ENCODE measurements at regions not wholly inside any gene's neighbourhood (a gene's known extent, or its start where the extent isn't known, plus 50 kb on each side); places are given as distances from the start of the nearest gene placed in this dataset.

GRCh38 chrX:46318551-46318950, 226.7 kb downstream of the ZNF674 start:
- TF ChIP-seq, protein P1, sequence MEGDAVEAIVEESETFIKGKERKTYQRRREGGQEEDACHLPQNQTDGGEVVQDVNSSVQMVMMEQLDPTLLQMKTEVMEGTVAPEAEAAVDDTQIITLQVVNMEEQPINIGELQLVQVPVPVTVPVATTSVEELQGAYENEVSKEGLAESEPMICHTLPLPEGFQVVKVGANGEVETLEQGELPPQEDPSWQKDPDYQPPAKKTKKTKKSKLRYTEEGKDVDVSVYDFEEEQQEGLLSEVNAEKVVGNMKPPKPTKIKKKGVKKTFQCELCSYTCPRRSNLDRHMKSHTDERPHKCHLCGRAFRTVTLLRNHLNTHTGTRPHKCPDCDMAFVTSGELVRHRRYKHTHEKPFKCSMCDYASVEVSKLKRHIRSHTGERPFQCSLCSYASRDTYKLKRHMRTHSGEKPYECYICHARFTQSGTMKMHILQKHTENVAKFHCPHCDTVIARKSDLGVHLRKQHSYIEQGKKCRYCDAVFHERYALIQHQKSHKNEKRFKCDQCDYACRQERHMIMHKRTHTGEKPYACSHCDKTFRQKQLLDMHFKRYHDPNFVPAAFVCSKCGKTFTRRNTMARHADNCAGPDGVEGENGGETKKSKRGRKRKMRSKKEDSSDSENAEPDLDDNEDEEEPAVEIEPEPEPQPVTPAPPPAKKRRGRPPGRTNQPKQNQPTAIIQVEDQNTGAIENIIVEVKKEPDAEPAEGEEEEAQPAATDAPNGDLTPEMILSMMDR (IDR thresholded peaks at IDR 0.05), result no peak
- TF ChIP-seq ZFX (IDR thresholded peaks at IDR 0.05; ENCODE audit: borderline replicate concordance), result no peak
- H3K27ac ChIP-seq, result no peak overlapping the region

DNA sequence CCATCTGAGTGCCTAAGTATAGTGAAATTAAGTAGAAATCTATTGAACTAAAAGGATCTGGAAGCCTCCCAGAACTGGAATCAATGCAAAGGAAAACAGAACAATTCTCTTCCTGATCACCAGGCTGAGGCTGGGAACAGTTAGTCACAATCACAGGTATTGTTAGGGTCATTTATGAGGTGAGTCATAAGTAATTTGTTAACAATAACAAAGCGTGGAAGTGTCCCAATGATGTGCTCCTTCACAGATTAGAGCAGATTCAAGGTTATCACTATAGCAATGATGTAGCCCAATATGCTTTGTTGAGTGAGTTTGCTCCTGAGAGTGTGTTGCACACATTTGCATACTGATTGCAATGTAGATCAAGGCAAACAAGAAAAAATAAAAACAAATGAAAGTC, 228.1 kb downstream of the ZNF674 start:
- TF ChIP-seq, protein P1 (IDR thresholded peaks at IDR 0.05), result no peak
- H3K27ac ChIP-seq, result no peak overlapping the region

DNA sequence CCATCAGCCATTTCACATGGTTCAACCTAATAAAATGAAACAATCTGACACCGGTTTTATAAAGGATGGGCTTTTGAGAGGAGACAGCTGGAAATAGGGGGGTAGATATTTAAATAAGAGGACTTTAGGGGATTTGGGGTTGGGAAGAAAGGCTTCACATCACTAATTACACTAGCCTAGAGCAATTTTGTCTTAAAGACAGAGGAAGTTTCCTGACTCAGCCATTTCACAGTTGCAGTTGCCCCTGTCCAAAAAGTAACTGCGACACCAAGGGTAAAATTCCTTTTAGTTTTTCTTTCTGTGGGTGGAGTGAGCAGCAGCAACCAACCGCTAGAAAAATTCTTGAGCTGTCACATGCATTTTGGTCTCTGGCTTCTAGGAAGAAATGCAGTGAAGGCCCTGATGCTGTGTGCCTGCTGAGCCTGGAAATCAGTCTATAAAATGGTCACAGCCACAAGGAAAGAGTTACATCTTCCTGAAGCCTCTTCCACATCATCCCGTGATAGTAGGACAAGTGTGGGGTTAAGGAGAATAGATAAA, 233.6 kb downstream of the ZNF674 start:
- TF ChIP-seq ZFX (IDR thresholded peaks at IDR 0.05; ENCODE audit: borderline replicate concordance), result no peak
- TF ChIP-seq, protein P1 (IDR thresholded peaks at IDR 0.05), result no peak

GRCh38 chrX:46310815-46311497, 234.3 kb downstream of the ZNF674 start:
- TF ChIP-seq, protein P1 (IDR thresholded peaks at IDR 0.05), result no peak
- TF ChIP-seq ZFX (IDR thresholded peaks at IDR 0.05; ENCODE audit: borderline replicate concordance), result no peak
- no peak overlapping the region for H3K27ac ChIP-seq

More for the DNA sequence above, 233.6 kb downstream of the ZNF674 start:
- no peak overlapping the region for H3K27ac ChIP-seq

DNA sequence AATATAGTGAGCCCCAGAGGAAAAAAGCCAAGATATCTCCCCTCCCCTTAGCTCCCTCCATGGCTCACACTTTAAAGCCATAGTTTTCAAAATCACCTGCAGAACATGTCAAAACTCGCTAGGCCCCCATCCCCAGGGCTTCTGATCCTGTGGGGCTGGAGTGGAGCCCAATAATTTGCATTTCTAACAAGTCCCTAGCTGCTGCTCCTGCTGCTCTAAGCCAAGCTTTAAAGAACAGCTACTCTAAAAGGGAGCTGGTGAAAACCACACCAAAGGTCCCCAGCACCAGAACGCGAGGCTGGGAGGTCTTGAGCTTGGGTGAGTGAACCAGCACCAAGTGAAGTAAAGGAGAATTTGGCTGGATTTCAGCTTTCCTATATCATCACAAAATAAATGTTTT, 237.1 kb downstream of the ZNF674 start:
- no peak overlapping the region for H3K27ac ChIP-seq
- no peak for TF ChIP-seq ZFX (IDR thresholded peaks at IDR 0.05; ENCODE audit: borderline replicate concordance)
- TF ChIP-seq, protein P1 (IDR thresholded peaks at IDR 0.05), result no peak

DNA sequence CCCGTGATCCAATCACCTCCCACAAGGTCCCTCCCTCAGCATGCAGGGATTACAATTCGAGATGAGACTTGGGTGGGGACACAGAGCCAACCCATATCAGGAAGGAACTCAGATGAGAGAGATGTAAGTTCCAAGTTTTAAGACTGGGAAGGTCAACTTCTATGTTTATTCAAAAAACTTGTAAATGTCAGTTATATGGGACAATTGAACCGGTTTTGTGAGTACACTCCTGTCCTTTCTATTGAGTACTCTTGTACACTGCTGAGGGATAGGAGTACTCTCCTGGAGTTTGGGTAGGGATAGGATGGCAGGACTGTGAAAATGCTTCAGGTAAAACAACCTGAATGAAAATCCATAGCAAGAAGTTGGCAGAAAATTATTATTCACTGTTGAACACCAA, 239.1 kb downstream of the ZNF674 start:
- H3K27ac ChIP-seq, result no peak overlapping the region
- TF ChIP-seq ZFX (IDR thresholded peaks at IDR 0.05; ENCODE audit: borderline replicate concordance), result no peak
- TF ChIP-seq, protein P1 (IDR thresholded peaks at IDR 0.05), result no peak

DNA sequence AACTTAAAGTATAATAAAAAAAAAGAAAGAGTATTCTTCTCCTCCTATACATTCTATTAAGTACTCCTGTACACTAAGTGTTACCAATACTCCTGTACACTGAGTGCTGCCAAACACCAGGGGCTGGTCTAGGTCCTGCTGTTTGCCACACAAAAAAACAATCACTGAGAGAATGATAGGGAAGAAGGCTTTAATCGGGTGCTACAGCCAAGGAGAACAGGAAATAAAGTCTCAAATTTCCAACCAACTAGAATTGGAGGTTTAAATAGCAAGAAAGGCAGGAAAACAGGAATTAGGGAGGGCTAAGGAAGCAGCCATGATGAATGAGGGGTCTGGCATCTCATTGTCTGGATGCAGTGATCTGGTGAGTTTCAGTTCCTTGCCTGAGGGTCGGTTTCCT, 239.8 kb downstream of the ZNF674 start:
- TF ChIP-seq, protein P1 (IDR thresholded peaks at IDR 0.05), result no peak
- no peak for TF ChIP-seq ZFX (IDR thresholded peaks at IDR 0.05; ENCODE audit: borderline replicate concordance)
- no peak overlapping the region for H3K27ac ChIP-seq
